ENCODE measurements at regions not wholly inside any gene's neighbourhood (a gene's known extent, or its start where the extent isn't known, plus 50 kb on each side); places are given as distances from the start of the nearest gene placed in this dataset.
A peak's percentile ranks its signal among the peaks of the same experiment; 100 is the strongest.

DNA sequence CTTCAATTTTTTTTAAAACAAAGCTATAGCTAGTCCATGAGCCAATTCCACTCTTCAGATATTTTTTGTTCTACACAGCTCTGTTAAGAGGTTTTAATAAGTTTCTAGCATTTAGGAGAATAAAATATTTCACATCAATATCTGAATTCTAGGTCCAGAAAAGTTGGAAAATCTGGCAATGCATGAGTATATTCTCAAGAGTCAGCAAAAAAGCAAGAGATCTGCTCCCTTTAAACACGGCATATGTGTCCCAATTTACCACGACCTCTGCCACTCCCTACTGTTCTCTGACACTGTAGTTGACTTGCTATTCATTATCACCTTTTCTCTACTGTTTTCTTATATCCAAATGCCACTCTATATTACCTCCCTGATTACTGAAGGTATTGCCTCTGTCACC lies 145.1 kb upstream of the TGFBR2 start:
- TF ChIP-seq CSDC2 (CRISPR knock-in tag; IDR thresholded peaks at IDR 0.05): no peak
- ATAC-seq: no peak

GRCh38 chr3:30462721-30463470 lies 143.5 kb upstream of the TGFBR2 start:
- no peak for TF ChIP-seq RARB (CRISPR knock-in tag; IDR thresholded peaks at IDR 0.05)
- no peak for TF ChIP-seq PATZ1 (CRISPR knock-in tag; IDR thresholded peaks at IDR 0.05; ENCODE audit: borderline replicate concordance)
- TF ChIP-seq POU6F1 (CRISPR knock-in tag; IDR thresholded peaks at IDR 0.05; ENCODE audit: borderline replicate concordance, low read depth): no peak
- no peak for TF ChIP-seq PPARA (CRISPR knock-in tag; IDR thresholded peaks at IDR 0.05; ENCODE audit: borderline replicate concordance)
- TF ChIP-seq ESRRG (CRISPR knock-in tag; IDR thresholded peaks at IDR 0.05): no peak
- no peak for TF ChIP-seq BACH2 (CRISPR knock-in tag; IDR thresholded peaks at IDR 0.05; ENCODE audit: borderline replicate concordance)
- TF ChIP-seq ZFP3 (CRISPR knock-in tag; IDR thresholded peaks at IDR 0.05): no peak
- no peak for TF ChIP-seq ISL1 (CRISPR knock-in tag; IDR thresholded peaks at IDR 0.05)
- no peak for TF ChIP-seq OSR1 (CRISPR knock-in tag; IDR thresholded peaks at IDR 0.05)
- no peak for TF ChIP-seq CSDC2 (CRISPR knock-in tag; IDR thresholded peaks at IDR 0.05)
- no peak for TF ChIP-seq ZNF8 (CRISPR knock-in tag; IDR thresholded peaks at IDR 0.05)
- TF ChIP-seq SNAI2 (CRISPR knock-in tag; IDR thresholded peaks at IDR 0.05): no peak
- TF ChIP-seq TOX (CRISPR knock-in tag; IDR thresholded peaks at IDR 0.05; ENCODE audit: borderline replicate concordance): no peak
- peak; percentile 41; the same call in 2 of the 3 replicates for ATAC-seq

DNA sequence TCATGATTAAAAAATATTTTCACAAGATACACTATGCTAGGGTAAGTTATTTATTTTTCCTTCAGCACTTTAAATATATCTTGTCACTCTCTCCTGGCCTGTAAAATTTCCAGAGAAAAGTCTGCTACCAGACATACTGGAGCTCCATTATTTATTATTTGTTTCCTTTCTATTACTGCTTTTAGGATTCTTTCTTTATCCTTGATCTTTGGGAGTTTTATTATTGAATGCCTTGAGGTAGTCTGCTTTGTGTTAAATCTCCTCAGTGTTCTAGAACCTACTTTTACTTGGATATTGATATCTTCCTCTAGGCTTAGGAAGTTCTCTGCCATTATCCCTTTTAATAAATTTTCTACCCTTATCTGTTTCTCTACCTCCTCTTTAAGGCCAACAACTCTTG lies 142.0 kb upstream of the TGFBR2 start:
- TF ChIP-seq ZFP30 (CRISPR knock-in tag; IDR thresholded peaks at IDR 0.05): no peak
- no peak for TF ChIP-seq BACH2 (CRISPR knock-in tag; IDR thresholded peaks at IDR 0.05; ENCODE audit: borderline replicate concordance)
- no peak for ATAC-seq

DNA sequence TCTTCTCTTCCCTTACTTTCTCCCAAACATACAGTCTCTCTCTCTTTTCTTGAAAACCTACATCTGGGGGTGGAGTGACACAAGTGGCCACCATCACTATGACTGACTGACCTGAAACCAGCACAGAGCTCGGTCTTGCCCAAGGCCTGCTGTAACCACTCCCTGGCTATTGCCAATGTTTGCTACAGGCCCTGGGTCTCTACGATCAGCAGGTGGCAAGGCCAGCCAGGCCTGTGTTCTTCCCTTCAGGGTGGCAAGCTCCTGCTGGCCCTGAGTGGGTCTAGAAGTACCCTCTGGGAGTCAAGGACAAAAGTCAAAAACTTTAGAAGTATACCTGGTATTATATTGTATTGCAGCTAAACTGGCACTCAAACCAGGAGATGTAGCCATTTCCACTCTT lies 140.9 kb upstream of the TGFBR2 start:
- TF ChIP-seq, protein P1, sequence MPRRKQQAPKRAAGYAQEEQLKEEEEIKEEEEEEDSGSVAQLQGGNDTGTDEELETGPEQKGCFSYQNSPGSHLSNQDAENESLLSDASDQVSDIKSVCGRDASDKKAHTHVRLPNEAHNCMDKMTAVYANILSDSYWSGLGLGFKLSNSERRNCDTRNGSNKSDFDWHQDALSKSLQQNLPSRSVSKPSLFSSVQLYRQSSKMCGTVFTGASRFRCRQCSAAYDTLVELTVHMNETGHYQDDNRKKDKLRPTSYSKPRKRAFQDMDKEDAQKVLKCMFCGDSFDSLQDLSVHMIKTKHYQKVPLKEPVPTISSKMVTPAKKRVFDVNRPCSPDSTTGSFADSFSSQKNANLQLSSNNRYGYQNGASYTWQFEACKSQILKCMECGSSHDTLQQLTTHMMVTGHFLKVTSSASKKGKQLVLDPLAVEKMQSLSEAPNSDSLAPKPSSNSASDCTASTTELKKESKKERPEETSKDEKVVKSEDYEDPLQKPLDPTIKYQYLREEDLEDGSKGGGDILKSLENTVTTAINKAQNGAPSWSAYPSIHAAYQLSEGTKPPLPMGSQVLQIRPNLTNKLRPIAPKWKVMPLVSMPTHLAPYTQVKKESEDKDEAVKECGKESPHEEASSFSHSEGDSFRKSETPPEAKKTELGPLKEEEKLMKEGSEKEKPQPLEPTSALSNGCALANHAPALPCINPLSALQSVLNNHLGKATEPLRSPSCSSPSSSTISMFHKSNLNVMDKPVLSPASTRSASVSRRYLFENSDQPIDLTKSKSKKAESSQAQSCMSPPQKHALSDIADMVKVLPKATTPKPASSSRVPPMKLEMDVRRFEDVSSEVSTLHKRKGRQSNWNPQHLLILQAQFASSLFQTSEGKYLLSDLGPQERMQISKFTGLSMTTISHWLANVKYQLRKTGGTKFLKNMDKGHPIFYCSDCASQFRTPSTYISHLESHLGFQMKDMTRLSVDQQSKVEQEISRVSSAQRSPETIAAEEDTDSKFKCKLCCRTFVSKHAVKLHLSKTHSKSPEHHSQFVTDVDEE (CRISPR knock-in tag; IDR thresholded peaks at IDR 0.05): no peak
- TF ChIP-seq ESRRG (CRISPR knock-in tag; IDR thresholded peaks at IDR 0.05): no peak
- TF ChIP-seq ZFP3 (CRISPR knock-in tag; IDR thresholded peaks at IDR 0.05): no peak
- TF ChIP-seq CREB5 (CRISPR knock-in tag; IDR thresholded peaks at IDR 0.05; ENCODE audit: low read depth): no peak
- no peak for ATAC-seq

- TF ChIP-seq GLIS3 (CRISPR knock-in tag; IDR thresholded peaks at IDR 0.05): no peak
- no peak for TF ChIP-seq BACH2 (CRISPR knock-in tag; IDR thresholded peaks at IDR 0.05; ENCODE audit: borderline replicate concordance)
- no peak for TF ChIP-seq ZFP30 (CRISPR knock-in tag; IDR thresholded peaks at IDR 0.05)
- TF ChIP-seq ARNTL (CRISPR knock-in tag; IDR thresholded peaks at IDR 0.05; ENCODE audit: borderline replicate concordance, low read depth): no peak
- no peak for TF ChIP-seq OSR1 (CRISPR knock-in tag; IDR thresholded peaks at IDR 0.05)
- TF ChIP-seq CSDC2 (CRISPR knock-in tag; IDR thresholded peaks at IDR 0.05): no peak
- no peak for TF ChIP-seq TOX (CRISPR knock-in tag; IDR thresholded peaks at IDR 0.05; ENCODE audit: borderline replicate concordance)
- ATAC-seq: peak; percentile 39; the same call in 2 of the 3 replicates
Observed at GRCh38 chr3:30467596-30468238, 138.7 kb upstream of the TGFBR2 start.

All from SK-N-SH treated with all-trans-retinoic acid at 6 μM for 48 hours (cell line).